GM18870 (cell line): ENCODE measurements at regions not wholly inside any gene's neighbourhood (a gene's known extent, or its start where the extent isn't known, plus 50 kb on each side); places are given as distances from the start of the nearest gene placed in this dataset.
"Not testable (repeated sequence)": the region's sequence is repeated elsewhere in the genome, so short reads cannot be mapped to it uniquely, and the experiment has no call there.

Experiments
- ATAC-seq: cut with Tn5 transposase; IDR thresholded peaks from one replicate; pipeline ENCODE4 v1.9.1; 2021; ENCODE audit warnings: moderate library complexity; ENCODE audit not compliant: unreplicated experiment

- no peak for ATAC-seq
Observed at GRCh38 chr5:85985167-85985566, 632.6 kb upstream of the COX7C start.

GRCh38 chr5:85990998-85991397, 626.7 kb upstream of the COX7C start:
- no peak for ATAC-seq

- not testable (repeated sequence) for ATAC-seq
Observed at GRCh38 chr5:85994653-85995052, 623.1 kb upstream of the COX7C start.

GRCh38 chr5:85998656-85999055, 619.1 kb upstream of the COX7C start:
- no peak for ATAC-seq

GRCh38 chr5:86008293-86008692, 609.4 kb upstream of the COX7C start:
- ATAC-seq: no peak

GRCh38 chr5:86008704-86009103, 609.0 kb upstream of the COX7C start:
- no peak for ATAC-seq

GRCh38 chr5:86011937-86012336, 605.8 kb upstream of the COX7C start:
- no peak for ATAC-seq

GRCh38 chr5:86029308-86029707, 588.4 kb upstream of the COX7C start:
- no peak for ATAC-seq

- no peak for ATAC-seq
Observed at GRCh38 chr5:86030753-86031152, 587.0 kb upstream of the COX7C start.

GRCh38 chr5:86038566-86038965, 579.2 kb upstream of the COX7C start:
- ATAC-seq: no peak

GRCh38 chr5:86039351-86039750, 578.4 kb upstream of the COX7C start:
- no peak for ATAC-seq

GRCh38 chr5:86070719-86071118, 547.0 kb upstream of the COX7C start:
- ATAC-seq: no peak

- ATAC-seq: no peak
Observed at GRCh38 chr5:86074297-86074696, 543.4 kb upstream of the COX7C start.

GRCh38 chr5:86075139-86075538, 542.6 kb upstream of the COX7C start:
- no peak for ATAC-seq

- ATAC-seq: no peak
Observed at GRCh38 chr5:86095092-86095491, 522.6 kb upstream of the COX7C start.

GRCh38 chr5:86101966-86102365, 515.8 kb upstream of the COX7C start:
- ATAC-seq: no peak

GRCh38 chr5:86108825-86109224, 508.9 kb upstream of the COX7C start:
- ATAC-seq: no peak

- no peak for ATAC-seq
Observed at GRCh38 chr5:86112249-86112648, 505.5 kb upstream of the COX7C start.

- ATAC-seq: no peak
Observed at GRCh38 chr5:86115164-86115563, 502.6 kb upstream of the COX7C start.

GRCh38 chr5:86118542-86118941, 499.2 kb upstream of the COX7C start:
- ATAC-seq: peak; percentile 71

- ATAC-seq: no peak
Observed at GRCh38 chr5:86124333-86124732, 493.4 kb upstream of the COX7C start.

GRCh38 chr5:86125731-86126601, 491.8 kb upstream of the COX7C start:
- ATAC-seq: no peak

GRCh38 chr5:86127696-86128095, 490.0 kb upstream of the COX7C start:
- ATAC-seq: no peak
